C4-2B (cell line): ENCODE measurements at regions not wholly inside any gene's neighbourhood (a gene's known extent, or its start where the extent isn't known, plus 50 kb on each side); places are given as distances from the start of the nearest gene placed in this dataset.

Experiments
- H3K27ac ChIP-seq: fragments of 450-650 bp; 2 replicates; pipeline ENCODE4 v1.5.1; 2017
- ZFX ChIP-seq: fragments of 450-650 bp; IDR thresholded peaks from 2 replicates; pipeline ENCODE4 v1.6.1; 2017
- TF ChIP-seq, protein P1 (sequence below): fragments of 450-650 bp; conservative IDR thresholded peaks from 2 replicates; pipeline ENCODE4 v1.5.1; 2017; ENCODE audit warnings: mild to moderate bottlenecking

GRCh38 chr10:85513436-85513835, 853.2 kb downstream of the GRID1 start:
- no peak for TF ChIP-seq ZFX
- H3K27ac ChIP-seq, result no peak overlapping the region

DNA sequence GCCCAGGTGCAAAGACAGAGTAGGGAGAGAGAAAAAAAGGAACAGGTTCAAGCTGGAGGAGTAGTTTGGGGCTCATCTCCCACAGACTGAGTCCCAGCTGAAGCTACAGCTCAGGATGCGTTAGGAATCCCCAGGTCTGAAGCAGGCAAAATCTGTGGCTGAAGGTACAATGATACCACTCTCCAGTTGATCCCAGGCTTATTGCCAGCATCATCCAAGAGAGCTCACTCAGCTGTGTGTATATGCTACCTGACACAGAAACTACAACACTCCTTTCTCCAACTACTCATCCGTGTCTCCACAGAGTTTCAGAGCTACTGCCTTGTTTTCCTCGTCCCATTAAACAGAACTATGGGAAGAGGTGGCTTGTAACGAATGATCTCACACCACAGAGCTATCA, 851.3 kb downstream of the GRID1 start:
- no peak for TF ChIP-seq ZFX
- TF ChIP-seq, protein P1, sequence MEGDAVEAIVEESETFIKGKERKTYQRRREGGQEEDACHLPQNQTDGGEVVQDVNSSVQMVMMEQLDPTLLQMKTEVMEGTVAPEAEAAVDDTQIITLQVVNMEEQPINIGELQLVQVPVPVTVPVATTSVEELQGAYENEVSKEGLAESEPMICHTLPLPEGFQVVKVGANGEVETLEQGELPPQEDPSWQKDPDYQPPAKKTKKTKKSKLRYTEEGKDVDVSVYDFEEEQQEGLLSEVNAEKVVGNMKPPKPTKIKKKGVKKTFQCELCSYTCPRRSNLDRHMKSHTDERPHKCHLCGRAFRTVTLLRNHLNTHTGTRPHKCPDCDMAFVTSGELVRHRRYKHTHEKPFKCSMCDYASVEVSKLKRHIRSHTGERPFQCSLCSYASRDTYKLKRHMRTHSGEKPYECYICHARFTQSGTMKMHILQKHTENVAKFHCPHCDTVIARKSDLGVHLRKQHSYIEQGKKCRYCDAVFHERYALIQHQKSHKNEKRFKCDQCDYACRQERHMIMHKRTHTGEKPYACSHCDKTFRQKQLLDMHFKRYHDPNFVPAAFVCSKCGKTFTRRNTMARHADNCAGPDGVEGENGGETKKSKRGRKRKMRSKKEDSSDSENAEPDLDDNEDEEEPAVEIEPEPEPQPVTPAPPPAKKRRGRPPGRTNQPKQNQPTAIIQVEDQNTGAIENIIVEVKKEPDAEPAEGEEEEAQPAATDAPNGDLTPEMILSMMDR, result no peak
- H3K27ac ChIP-seq, result no peak overlapping the region

DNA sequence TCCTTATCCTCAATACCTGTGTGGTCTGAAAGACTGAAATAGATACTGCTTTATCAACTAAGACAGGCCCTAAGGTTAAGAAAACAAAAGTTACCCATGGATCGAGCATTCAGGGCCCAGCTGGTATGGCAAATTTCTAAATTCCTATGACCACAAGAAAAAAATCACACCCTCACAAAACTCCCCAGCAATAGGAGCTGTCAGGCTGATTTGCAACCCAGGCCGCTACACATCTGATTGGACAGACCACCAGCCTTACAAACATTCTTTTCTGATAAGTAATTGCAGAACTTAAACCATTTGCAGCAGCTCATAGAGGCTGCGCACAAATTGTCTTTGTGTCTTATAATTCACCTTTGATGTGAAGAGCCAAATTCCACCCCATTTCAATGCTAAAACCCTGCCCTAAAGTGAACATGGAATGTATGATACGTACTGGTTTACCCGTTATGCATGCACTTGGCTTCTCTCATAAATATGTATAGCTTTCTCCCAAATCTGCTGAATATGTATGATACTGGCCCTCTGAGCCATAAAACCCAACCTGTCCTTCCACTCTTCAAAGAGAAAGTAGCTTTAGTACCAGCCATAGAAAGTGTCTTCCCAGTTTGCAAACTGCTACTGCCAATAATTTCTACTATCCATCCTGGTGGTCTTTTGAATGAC, 842.5 kb downstream of the GRID1 start:
- TF ChIP-seq, protein P1, result no peak
- TF ChIP-seq ZFX, result no peak
- no peak overlapping the region for H3K27ac ChIP-seq

DNA sequence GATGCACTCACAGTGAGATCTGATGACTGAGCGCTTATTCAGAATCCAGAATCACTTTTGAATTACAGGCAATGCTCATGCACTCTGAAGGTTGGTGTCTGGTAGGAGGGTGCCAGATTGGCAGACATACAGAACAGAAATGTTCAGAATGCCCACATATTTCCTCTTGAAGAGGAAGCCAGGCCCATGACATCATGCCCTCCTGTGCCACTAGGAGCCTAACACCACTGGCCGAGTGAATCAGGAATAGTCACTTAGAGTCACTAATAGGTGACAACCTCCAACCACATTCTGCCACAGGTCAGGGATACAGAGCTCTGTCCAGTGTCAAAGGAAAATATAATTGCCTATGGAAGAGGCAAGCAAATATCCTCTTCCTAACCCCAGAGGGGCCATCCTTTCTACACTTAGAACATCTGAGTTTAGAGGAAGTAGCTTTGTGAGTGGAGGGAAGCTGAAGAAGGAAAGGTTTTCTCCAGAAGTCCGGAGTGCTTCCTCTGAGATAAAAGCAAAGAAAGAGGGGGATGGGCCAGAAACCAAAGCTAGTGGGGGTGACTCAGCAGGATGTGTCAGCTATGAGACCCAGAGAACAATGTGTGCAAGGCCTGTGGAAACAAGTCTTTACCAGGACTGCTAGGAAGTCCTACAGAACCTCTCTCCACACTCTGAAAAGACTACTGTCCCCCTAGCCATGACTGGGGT, 838.8 kb downstream of the GRID1 start:
- TF ChIP-seq, protein P1, result no peak
- TF ChIP-seq ZFX, result no peak
- H3K27ac ChIP-seq, result no peak overlapping the region

GRCh38 chr10:85528318-85528652, 838.3 kb downstream of the GRID1 start:
- TF ChIP-seq, protein P1, result no peak
- TF ChIP-seq ZFX, result no peak
- no peak overlapping the region for H3K27ac ChIP-seq

- TF ChIP-seq ZFX, result no peak
- TF ChIP-seq, protein P1, result no peak
- H3K27ac ChIP-seq, result no peak overlapping the region
Measured at GRCh38 chr10:85531706-85532105, 834.9 kb downstream of the GRID1 start.

GRCh38 chr10:85532773-85533172, 833.8 kb downstream of the GRID1 start:
- no peak overlapping the region for H3K27ac ChIP-seq
- TF ChIP-seq, protein P1, result no peak
- no peak for TF ChIP-seq ZFX

DNA sequence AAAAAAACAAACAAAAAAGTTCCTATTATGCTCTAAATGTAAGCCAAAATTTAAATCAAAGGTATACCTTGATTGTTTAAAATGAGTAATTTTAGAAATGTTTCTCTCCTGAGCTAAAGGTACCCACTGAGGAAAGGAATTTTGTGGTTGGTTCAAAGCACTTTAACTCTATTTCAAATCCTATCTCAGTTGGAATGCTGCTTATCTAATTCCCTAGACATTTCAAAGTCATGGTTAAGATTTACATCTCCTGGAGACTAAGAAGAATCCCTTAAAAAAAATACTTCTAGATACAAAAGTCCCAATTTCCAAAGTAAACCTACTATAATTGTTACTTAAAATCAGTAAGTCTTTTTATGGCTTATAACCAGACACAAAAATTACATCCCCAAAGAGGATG, 830.7 kb downstream of the GRID1 start:
- no peak overlapping the region for H3K27ac ChIP-seq
- TF ChIP-seq ZFX, result no peak
- TF ChIP-seq, protein P1, result no peak
